ENCODE measurements at regions not wholly inside any gene's neighbourhood (a gene's known extent, or its start where the extent isn't known, plus 50 kb on each side); places are given as distances from the start of the nearest gene placed in this dataset.
A peak's percentile ranks its signal among the peaks of the same experiment; 100 is the strongest.

- no peak for DNase-seq
Observed at GRCh38 chr9:135220601-135221575, 133.4 kb downstream of the OLFM1 start.

GRCh38 chr9:135221576-135221950, 134.1 kb downstream of the OLFM1 start:
- no peak for DNase-seq

GRCh38 chr9:135221951-135222631, 134.6 kb downstream of the OLFM1 start:
- no peak for DNase-seq

- DNase-seq = no peak
Observed at GRCh38 chr9:135222881-135223760, 135.7 kb downstream of the OLFM1 start.

GRCh38 chr9:135223831-135224230, 136.4 kb downstream of the OLFM1 start:
- no peak for DNase-seq

GRCh38 chr9:135224286-135224877, 136.9 kb downstream of the OLFM1 start:
- DNase-seq = no peak

- no peak for DNase-seq
Observed at GRCh38 chr9:135224921-135225541, 137.6 kb downstream of the OLFM1 start.

- no peak for DNase-seq
Observed at GRCh38 chr9:135225619-135226228, 138.3 kb downstream of the OLFM1 start.

- no peak for DNase-seq
Observed at GRCh38 chr9:135226369-135227050, 139.0 kb downstream of the OLFM1 start.

- no peak for DNase-seq
Observed at GRCh38 chr9:135227641-135228251, 140.3 kb downstream of the OLFM1 start.

GRCh38 chr9:135228345-135228982, 141.0 kb downstream of the OLFM1 start:
- no peak for DNase-seq

- DNase-seq = no peak
Observed at GRCh38 chr9:135228983-135229625, 141.6 kb downstream of the OLFM1 start.

GRCh38 chr9:135229701-135230385, 142.4 kb downstream of the OLFM1 start:
- no peak for DNase-seq

GRCh38 chr9:135230386-135230765, 142.9 kb downstream of the OLFM1 start:
- DNase-seq = no peak

- DNase-seq = no peak
Observed at GRCh38 chr9:135230817-135231520, 143.5 kb downstream of the OLFM1 start.

- DNase-seq = no peak
Observed at GRCh38 chr9:135239100-135239768, 151.8 kb downstream of the OLFM1 start.

GRCh38 chr9:135239769-135240141, 152.3 kb downstream of the OLFM1 start:
- DNase-seq = no peak

- DNase-seq = peak in 1 of 2 donors; percentile 31
Observed at GRCh38 chr9:135240222-135240621, 152.8 kb downstream of the OLFM1 start.
